Psoas muscle (tissue), 7 donors: ENCODE measurements at regions not wholly inside any gene's neighbourhood (a gene's known extent, or its start where the extent isn't known, plus 50 kb on each side); places are given as distances from the start of the nearest gene placed in this dataset.

ENCODE experiments used
- ATAC-seq, 4 donors: fragments of 200-7000 bp; cut with Tn5 transposase; one replicate each; pipeline ENCODE4 v1.9.1; 2020; ENCODE audit warnings: moderate library complexity in 3 of 4, mild to moderate bottlenecking in 2 of 4
- DNase-seq, 2 donors: peaks; one replicate each; pipeline ENCODE4 v3.0.0-alpha.2; 2020
- H3K27ac ChIP-seq: fragments of 200-600 bp; one replicate; pipeline ENCODE4 v1.8.0; 2022
- H3K27me3 ChIP-seq, 3 donors: fragments of 200-600 bp in 1 of 3; one replicate each; pipeline versions ENCODE4 v1.6.1 to v1.8.0; 2013 to 2022; ENCODE audit warnings: low read length in 2 of 3, mild to moderate bottlenecking in 2 of 3, moderate library complexity in 1 of 3; ENCODE audit not compliant: insufficient read depth in 3 of 3
- H3K36me3 ChIP-seq, 2 donors: fragments of 200-600 bp in 1 of 2; one replicate each; pipeline versions ENCODE4 v1.6.1 to v1.8.0; 2013 to 2022; ENCODE audit warnings: low read depth in 1 of 2, mild to moderate bottlenecking in 1 of 2, moderate library complexity in 1 of 2; ENCODE audit not compliant: insufficient read depth in 1 of 2
- H3K4me1 ChIP-seq: fragments of 200-600 bp; one replicate; pipeline ENCODE4 v1.8.0; 2022
- H3K4me3 ChIP-seq: fragments of 200-600 bp; one replicate; pipeline ENCODE4 v1.8.0; 2022; ENCODE audit warnings: mild to moderate bottlenecking
- H3K9me3 ChIP-seq: fragments of 200-600 bp; one replicate; pipeline ENCODE4 v1.8.0; 2022
- CTCF ChIP-seq: fragments of 200-600 bp; IDR thresholded peaks from one replicate; pipeline ENCODE4 v1.8.0; 2022; ENCODE audit warnings: antibody characterized with exemption
- WGBS, 3 donors: extraction: QIAGEN DNeasy Blood & Tissue Kit; methylation state at CpG; one replicate each; pipeline versions ENCODE4 v1.1.6 to v1.1.7; 2013; 5-methylcytosine and 5-hydroxymethylcytosine counted together
- intact Hi-C, 2 donors: fragments of 100-400 bp; cut with DNase I; formaldehyde crosslinking; loops; one replicate each; pipeline versions ENCODE4 v1.11.0 to v1.14.2; 2022
- donor health status: healthy with polysubstance abuse.
- donor health status: DM: no; HTN: no; CAD: no; lungs with moderate emphysema.
- donor health status: Bipolar disorder and iron deficiency.
- donor health status: healthy.
- donor health status: DM: yes; HTN: yes; CAD: no.
- donor health status: DM: no; HTN: no; CAD: no.
- donor health status: DM: yes; HTN: yes; CAD: no.

GRCh38 chrX:34768290-34768689 lies 111.2 kb upstream of the TMEM47 start:
- intact Hi-C loops, result no loop called here
- Histone ChIP-seq H3K27ac (no peak overlapping the region), H3K9me3 (no peaks in the 10 kb centered on the region), H3K27me3 (peaks cover 0 to 4% (median 0%) of the 10 kb centered on the region in 3 donors), H3K4me1 (no peaks in the 10 kb centered on the region), H3K4me3 (no peak overlapping the region), H3K36me3 (no peaks in the 10 kb centered on the region)
- TF ChIP-seq CTCF, result no peak
- WGBS, 3 donors, result 88 to 98% (median 90%) methylated on average over 2 of the region's 2 CpGs
- ATAC-seq, result no peak
- no peak for DNase-seq

- intact Hi-C loops, result no loop called here
Measured at GRCh38 chrX:34770511-34770910, 113.4 kb upstream of the TMEM47 start.

GRCh38 chrX:34778916-34779315 lies 121.8 kb upstream of the TMEM47 start:
- H3K36me3 ChIP-seq, result no peaks in the 10 kb centered on the region

More at GRCh38 chrX:34770511-34770910, 113.4 kb upstream of the TMEM47 start:
- no peak for DNase-seq
- TF ChIP-seq CTCF, result no peak
- Histone ChIP-seq H3K9me3 (no peaks in the 10 kb centered on the region), H3K36me3 (no peaks in the 10 kb centered on the region), H3K4me1 (no peaks in the 10 kb centered on the region), H3K27ac (no peak overlapping the region), H3K4me3 (no peak overlapping the region), H3K27me3 (peaks cover 0 to 4% (median 0%) of the 10 kb centered on the region in 3 donors)
- ATAC-seq, result no peak
- WGBS, 3 donors, result 71 to 79% (median 78%) methylated on average over 1 of the region's 1 CpG

GRCh38 chrX:34790026-34790425 lies 132.9 kb upstream of the TMEM47 start:
- 63 to 100% (median 78%) methylated on average over 1 of the region's 1 CpG for WGBS, 3 donors
- Histone ChIP-seq H3K27me3 (no peaks in the 10 kb centered on the region), H3K4me1 (no peaks in the 10 kb centered on the region), H3K4me3 (no peak overlapping the region), H3K9me3 (no peaks in the 10 kb centered on the region), H3K36me3 (no peaks in the 10 kb centered on the region), H3K27ac (no peak overlapping the region)
- intact Hi-C loops, result no loop called here
- DNase-seq (no peak), ATAC-seq (no peak)
- TF ChIP-seq CTCF, result no peak

More at GRCh38 chrX:34778916-34779315, 121.8 kb upstream of the TMEM47 start:
- no peaks in the 10 kb centered on the region for H3K9me3 ChIP-seq
- no peak for TF ChIP-seq CTCF
- intact Hi-C loops, result no loop called here
- ATAC-seq (no peak), DNase-seq (no peak)
- H3K27me3 ChIP-seq, result no peaks in the 10 kb centered on the region
- no peaks in the 10 kb centered on the region for H3K4me1 ChIP-seq
- H3K4me3 ChIP-seq, result no peak overlapping the region
- H3K27ac ChIP-seq, result no peak overlapping the region
- WGBS, 3 donors, result 49 to 77% (median 64%) methylated on average over 2 of the region's 2 CpGs

GRCh38 chrX:34805951-34806350 lies 136.6 kb upstream of the FAM47B start:
- Histone ChIP-seq H3K9me3 (peaks cover 4% of the 10 kb centered on the region), H3K4me1 (no peaks in the 10 kb centered on the region), H3K27ac (no peak overlapping the region), H3K4me3 (no peak overlapping the region), H3K27me3 (peaks cover 0 to 3% (median 0%) of the 10 kb centered on the region in 3 donors), H3K36me3 (no peaks in the 10 kb centered on the region)
- no peak for DNase-seq
- intact Hi-C loops, result no loop called here
- 52 to 70% (median 59%) methylated on average over 3 of the region's 3 CpGs for WGBS, 3 donors
- ATAC-seq, result no peak
- TF ChIP-seq CTCF, result no peak
